NCI-H146 treated with DMSO at 0.1 percent for 48 hours (cell line): ENCODE measurements at regions not wholly inside any gene's neighbourhood (a gene's known extent, or its start where the extent isn't known, plus 50 kb on each side); places are given as distances from the start of the nearest gene placed in this dataset.
"Not testable (repeated sequence)": the region's sequence is repeated elsewhere in the genome, so short reads cannot be mapped to it uniquely, and the experiment has no call there.

Experiments
- DNase-seq: peaks from one replicate; lab custom pipeline; 2025; ENCODE audit not compliant: unreplicated experiment; lab: John Stamatoyannopoulos, UW

GRCh38 chr10:125605167-125605566 lies 77.8 kb downstream of the TEX36 start:
- DNase-seq, result no peak

DNA sequence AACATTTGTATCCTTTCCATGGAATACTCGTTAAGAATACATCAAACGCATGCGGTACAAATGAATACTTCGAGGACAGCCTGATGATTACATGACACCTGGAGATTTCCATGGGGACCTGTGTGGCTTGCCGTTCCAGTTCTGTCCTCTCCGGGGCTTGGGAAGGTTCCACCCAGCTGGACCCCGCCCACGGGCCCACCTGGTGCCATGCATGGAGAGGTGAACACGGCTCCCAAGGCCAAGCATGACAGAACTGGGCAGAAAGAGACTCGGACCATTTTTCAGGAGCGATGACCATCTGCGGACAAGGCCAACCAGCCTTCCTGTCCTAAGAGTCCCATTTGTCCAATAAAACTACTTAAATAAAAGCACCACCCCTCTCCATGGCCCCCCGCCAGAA lies 80.1 kb downstream of the TEX36 start:
- no peak for DNase-seq

- no peak for DNase-seq
These were observed 83.8 kb downstream of the TEX36 start for GRCh38 chr10:125599194-125599593.

DNA sequence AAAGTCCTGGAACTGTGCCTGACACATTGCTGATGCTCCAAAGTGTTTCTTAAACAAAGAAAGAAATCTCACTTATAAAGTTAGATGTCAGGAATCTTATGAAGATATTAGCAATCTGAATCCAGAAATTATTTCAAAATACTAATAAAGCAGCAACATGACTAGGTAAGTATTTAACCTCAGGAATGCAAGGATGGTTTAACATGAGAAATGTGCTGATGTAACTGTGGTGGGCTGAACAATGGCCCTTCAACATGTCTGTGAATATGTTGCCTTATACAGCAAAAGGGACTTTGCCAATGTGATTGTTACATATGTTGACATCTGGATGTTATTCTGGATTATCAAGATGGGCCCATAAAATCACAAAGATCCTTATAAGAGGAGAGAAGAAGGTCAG lies 87.1 kb downstream of the TEX36 start:
- no peak for DNase-seq

- DNase-seq, result no peak
These were observed 89.3 kb downstream of the TEX36 start for GRCh38 chr10:125593644-125594043.

GRCh38 chr10:125592897-125593296 lies 90.1 kb downstream of the TEX36 start:
- DNase-seq, result no peak

DNA sequence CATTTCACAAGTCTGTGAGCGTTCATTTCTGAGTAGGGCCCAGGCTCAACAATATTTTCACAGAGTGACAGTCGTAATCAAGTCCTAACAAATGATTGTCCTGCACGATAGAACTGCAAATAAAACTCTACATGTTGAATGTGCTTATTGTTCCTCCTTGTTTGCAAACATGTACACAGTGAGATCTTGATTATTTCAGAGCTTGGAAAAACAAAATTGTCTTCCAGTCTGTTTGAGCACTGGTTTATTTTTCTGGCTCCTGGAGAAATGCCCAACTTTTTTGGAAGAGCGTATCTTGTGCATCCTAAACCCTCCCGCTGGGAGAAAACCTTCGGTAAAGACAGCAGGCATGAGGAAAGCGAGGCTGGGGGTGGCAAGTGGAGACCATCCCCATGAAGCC lies 91.1 kb downstream of the TEX36 start:
- no peak for DNase-seq

GRCh38 chr10:125588738-125589137 lies 94.2 kb downstream of the TEX36 start:
- not testable (repeated sequence) for DNase-seq

- DNase-seq, result no peak
These were observed 98.0 kb downstream of the TEX36 start for GRCh38 chr10:125584954-125585353.

GRCh38 chr10:125578658-125579315 lies 104.2 kb downstream of the TEX36 start:
- no peak for DNase-seq

- DNase-seq, result no peak
These were observed 107.1 kb downstream of the TEX36 start for GRCh38 chr10:125575843-125576242.

- no peak for DNase-seq
These were observed 114.8 kb downstream of the TEX36 start for GRCh38 chr10:125568156-125568555.

GRCh38 chr10:125567529-125567928 lies 115.4 kb downstream of the TEX36 start:
- DNase-seq, result no peak

GRCh38 chr10:125565046-125565445 lies 117.9 kb downstream of the TEX36 start:
- no peak for DNase-seq

DNA sequence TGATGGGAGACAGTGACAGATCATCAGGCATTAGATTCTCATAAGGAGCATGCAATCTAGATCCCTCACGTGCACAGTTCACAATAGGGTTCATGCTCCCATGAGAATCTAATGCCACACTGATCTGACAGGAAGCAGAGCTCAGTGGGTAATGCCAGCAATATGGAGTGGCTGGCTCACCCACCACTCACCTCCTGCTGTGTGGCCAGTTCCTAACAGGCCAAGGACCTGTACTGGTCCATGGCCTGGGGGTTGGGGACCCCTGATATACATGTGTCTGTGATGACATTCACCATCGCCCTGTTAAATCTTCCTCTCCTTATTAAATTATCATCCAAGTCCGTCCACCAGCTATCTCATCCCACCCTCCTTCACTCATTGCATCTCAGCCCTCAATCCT lies 118.4 kb downstream of the TEX36 start:
- no peak for DNase-seq

DNA sequence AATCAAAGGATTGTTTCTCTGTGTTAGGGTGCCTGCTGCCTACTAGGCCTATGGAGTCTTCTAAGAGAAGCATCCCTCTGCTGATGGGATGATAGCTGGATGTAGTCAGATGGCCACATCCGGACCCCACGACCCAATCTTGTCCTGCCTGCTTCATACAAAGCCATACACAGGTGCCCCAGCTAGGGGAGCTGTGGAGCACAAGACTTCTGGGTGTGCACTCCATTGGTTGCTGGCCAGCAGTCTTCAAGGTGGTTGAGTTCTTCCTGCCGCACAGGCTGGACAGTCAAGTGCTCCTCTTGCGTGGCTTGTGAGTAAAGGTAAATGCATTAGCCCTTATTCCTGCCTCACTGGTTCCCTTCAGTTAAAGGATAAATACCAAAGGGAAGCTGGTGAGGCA lies 120.2 kb downstream of the TEX36 start:
- DNase-seq, result no peak

DNA sequence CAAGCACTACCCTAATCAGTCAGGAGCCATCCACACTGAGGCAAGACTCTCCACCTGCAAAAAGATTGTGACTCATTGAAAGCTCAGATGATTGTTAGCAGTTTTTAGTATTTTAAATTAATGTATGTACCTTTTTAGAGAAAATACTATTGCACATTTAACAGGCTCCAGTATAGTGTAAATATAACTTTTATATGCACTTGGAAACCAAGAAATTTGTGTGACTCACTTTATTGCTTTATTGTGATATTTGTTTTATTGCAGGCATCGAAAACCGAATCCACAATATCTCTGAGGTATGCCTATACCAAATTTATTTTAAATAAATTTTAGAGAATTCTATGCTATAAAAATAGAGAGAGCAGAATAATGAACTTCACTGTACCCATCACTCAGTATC lies 122.0 kb downstream of the TEX36 start:
- no peak for DNase-seq

DNA sequence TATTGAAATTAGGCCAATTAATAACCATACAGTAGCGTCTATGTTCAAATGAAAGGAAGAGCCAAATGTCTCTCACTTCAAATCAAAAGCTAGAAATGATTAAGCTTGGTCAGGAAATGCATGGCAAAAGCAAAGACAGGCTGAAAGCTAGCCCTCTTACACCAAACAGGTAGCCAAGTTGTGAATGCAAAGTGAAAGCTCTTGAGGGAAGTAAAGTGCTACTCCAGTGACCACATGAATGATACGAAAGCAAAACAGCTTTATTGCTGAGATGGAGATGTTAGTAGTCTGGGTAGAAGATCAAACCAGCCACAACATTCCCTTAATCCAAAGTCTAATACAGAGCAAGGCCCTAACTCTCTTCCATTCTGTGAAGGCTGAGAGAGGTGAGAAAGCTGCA lies 123.8 kb downstream of the TEX36 start:
- DNase-seq, result no peak

- DNase-seq, result no peak
These were observed 125.0 kb downstream of the TEX36 start for GRCh38 chr10:125557801-125558505.

- DNase-seq, result no peak
These were observed 125.7 kb downstream of the TEX36 start for GRCh38 chr10:125557311-125557710.

GRCh38 chr10:125556882-125557281 lies 126.1 kb downstream of the TEX36 start:
- DNase-seq, result no peak

GRCh38 chr10:125555743-125556142 lies 127.2 kb downstream of the TEX36 start:
- DNase-seq, result no peak

DNA sequence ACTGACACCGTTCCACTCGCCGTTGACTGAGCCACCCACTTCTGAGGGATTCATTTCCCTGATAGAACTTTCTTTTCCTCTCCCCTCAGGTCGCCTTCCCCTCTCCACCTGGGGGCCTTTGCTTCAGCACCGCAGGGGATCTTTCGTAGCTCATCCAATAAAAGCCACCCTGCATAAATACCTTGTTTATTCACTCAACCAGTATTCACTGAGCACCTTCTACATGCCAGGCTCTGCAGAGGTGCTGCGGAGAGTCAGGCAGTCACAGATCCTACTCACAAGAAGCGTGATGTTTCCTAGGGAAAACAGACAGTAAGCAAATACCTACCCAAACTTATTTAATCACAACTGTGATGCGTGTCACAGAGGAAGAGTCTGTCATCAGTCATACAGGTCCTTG lies 127.7 kb downstream of the TEX36 start:
- DNase-seq, result no peak
